GM08714 (cell line): ENCODE measurements at regions not wholly inside any gene's neighbourhood (a gene's known extent, or its start where the extent isn't known, plus 50 kb on each side); places are given as distances from the start of the nearest gene placed in this dataset.

Experiments
- H3K4me3 ChIP-seq: fragments of 200-500 bp; sonication (Bioruptor generic); 2 replicates; pipeline ENCODE4 v1.5.1; 2014; ENCODE audit warnings: mild to moderate bottlenecking, low read length, inconsistent platforms
- ZNF274 ChIP-seq: IDR thresholded peaks from 2 replicates; pipeline ENCODE4 v1.6.1; 2012; ENCODE audit warnings: mild to moderate bottlenecking, low read depth, low read length

GRCh38 chr22:48887394-48888332, 940.0 kb downstream of the BRD1 start:
- H3K4me3 ChIP-seq: no peak overlapping the region
- no peak for TF ChIP-seq ZNF274

GRCh38 chr22:48886604-48887393, 940.9 kb downstream of the BRD1 start:
- TF ChIP-seq ZNF274: no peak
- no peak overlapping the region for H3K4me3 ChIP-seq

DNA sequence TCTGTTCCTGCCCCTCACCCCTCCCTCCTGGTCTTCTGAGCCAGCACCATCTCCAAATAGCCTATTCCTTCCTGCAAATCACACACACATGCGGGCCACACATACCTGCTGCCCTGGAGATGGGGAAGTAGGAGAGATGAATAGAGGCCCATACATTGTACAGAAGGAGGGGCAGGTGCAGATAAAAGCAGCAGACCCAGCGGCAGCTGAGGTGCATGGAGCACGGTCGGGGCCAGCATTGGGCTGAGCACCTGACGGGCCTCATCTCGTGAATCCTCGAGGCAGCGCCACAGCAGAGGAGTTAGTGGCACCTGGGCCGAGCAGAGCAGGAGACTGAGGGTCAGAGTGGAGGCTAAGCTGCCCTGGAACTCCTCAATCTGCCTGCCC, 941.8 kb downstream of the BRD1 start:
- no peak for TF ChIP-seq ZNF274
- no peak overlapping the region for H3K4me3 ChIP-seq

- no peak for TF ChIP-seq ZNF274
- no peak overlapping the region for H3K4me3 ChIP-seq
Measured at GRCh38 chr22:48885271-48885918, 942.3 kb downstream of the BRD1 start.

- no peak overlapping the region for H3K4me3 ChIP-seq
- no peak for TF ChIP-seq ZNF274
Measured at GRCh38 chr22:48884786-48885185, 942.9 kb downstream of the BRD1 start.

- TF ChIP-seq ZNF274: no peak
- H3K4me3 ChIP-seq: no peak overlapping the region
Measured at GRCh38 chr22:48884324-48884723, 943.3 kb downstream of the BRD1 start.

- H3K4me3 ChIP-seq: no peak overlapping the region
- TF ChIP-seq ZNF274: no peak
Measured at GRCh38 chr22:48883211-48883960, 944.3 kb downstream of the BRD1 start.

- no peak overlapping the region for H3K4me3 ChIP-seq
- no peak for TF ChIP-seq ZNF274
Measured at GRCh38 chr22:48882636-48883200, 945.0 kb downstream of the BRD1 start.

GRCh38 chr22:48881326-48881980, 946.2 kb downstream of the BRD1 start:
- TF ChIP-seq ZNF274: no peak
- H3K4me3 ChIP-seq: no peak overlapping the region

DNA sequence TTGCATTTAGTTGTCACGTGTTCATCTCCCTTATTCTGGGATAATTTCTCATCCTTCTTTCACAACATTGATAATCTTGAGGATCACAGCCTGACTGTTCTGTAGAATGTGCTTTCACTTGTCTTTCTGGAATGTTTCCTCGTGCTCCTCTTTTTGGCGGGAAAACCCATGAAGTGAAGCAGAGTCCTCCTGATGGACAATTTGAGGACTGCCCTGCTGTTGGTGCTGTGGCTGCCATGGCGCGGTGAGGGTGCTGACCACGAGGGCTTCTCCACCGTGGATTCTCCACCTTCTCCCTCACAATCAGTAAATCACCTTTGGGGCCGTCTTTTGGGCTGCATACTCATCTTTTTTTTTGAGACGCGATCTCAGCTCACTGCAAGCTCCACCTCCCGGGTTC, 946.9 kb downstream of the BRD1 start:
- no peak overlapping the region for H3K4me3 ChIP-seq
- TF ChIP-seq ZNF274: no peak

DNA sequence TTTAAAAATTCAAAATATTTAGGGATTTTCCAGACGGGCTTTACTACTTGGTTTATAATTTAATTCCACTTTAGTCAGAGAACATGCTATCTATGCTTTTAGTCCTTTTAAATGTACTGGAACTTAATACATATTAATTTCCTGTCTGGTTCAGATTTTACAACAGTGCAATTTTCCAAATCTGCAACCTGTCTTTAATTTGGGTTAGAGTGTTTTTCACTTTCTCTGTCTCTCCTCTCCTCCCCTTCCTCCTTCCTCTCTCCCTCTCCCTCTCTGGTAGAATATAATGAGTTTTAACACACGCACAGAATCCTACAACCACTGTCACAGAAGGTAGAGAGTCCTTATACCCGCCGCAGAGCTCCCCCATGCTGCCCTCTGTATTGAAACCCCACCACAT, 950.7 kb downstream of the BRD1 start:
- no peak for TF ChIP-seq ZNF274

GRCh38 chr22:48874956-48875355, 952.7 kb downstream of the BRD1 start:
- no peak overlapping the region for H3K4me3 ChIP-seq
- no peak for TF ChIP-seq ZNF274

More for the DNA sequence above, 950.7 kb downstream of the BRD1 start:
- no peak overlapping the region for H3K4me3 ChIP-seq

DNA sequence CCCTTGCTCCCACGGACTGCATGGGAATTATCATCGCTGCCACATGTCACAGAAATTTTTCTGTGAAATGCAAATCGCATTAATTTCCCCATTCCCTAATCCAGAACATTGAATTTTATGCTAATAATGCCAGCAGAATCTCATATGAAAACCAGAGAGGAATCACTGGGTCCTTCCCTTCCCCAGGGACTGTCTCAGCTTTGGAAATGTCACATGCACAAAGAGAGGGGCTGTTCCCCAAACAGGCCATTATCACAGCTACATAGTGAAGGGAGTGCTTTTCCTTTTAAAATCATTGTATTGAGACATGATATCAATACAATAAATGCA, 954.5 kb downstream of the BRD1 start:
- H3K4me3 ChIP-seq: no peak overlapping the region
- TF ChIP-seq ZNF274: no peak
